Sciatic nerve (tissue), 2 donors: ENCODE measurements at regions not wholly inside any gene's neighbourhood (a gene's known extent, or its start where the extent isn't known, plus 50 kb on each side); places are given as distances from the start of the nearest gene placed in this dataset.

Experiments used
- ATAC-seq: fragments of 200-7000 bp; cut with Tn5 transposase; one replicate; pipeline ENCODE4 v1.9.1; 2020; ENCODE audit warnings: mild to moderate bottlenecking, moderate library complexity
- DNase-seq: peaks from one replicate; pipeline ENCODE4 v3.0.0-alpha.2; 2020; ENCODE audit warnings: low spot score
- intact Hi-C: fragments of 100-400 bp; cut with DNase I; formaldehyde crosslinking; loops from one replicate; pipeline ENCODE4 v1.14.2; 2022
- donor health status: DM: no; HTN: no; CAD: no.
- donor health status: DM: no; HTN: no; CAD: no.

DNA sequence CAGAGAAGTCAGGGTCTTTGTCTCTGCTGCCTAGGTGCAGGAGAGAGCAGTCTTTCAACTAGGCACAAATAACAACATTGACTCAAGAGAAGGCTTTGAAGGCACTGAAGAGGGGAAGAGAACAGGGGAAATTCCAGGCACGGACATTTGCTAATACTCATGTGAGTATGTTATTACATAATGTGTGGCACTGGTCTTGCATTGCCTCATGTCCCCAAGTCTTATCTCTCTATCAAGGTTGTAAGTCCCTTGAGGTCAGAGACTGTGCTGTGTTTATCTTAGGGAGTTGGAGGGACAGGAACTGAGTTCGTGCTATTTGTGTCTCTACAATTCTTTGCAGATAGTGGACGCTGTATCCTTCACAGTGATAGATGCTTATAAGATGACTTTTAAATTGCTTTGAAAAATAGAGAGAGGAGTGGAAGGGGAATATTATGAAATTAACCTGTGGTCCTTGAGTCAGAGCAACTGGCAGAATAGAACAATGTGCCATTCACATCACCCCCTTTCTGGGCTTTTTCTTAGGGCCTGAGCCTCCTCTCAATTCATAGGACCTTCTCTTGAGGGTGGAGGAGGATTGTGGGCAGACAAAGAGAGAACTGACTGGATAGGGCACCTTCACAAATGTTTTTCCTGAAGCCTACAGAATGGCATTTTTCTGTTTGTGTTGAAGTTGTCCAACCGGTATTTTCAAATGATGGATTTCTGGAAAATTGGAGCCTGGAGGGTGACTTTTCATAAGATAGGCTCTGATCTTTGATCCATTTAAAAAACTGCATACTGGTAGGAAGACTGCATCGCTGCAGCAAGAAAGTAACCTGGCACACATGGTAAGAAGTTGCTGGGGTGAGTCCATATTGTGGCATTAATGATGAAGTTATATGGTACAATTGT, 96.6 kb upstream of the CXCR4 start:
- no peak for DNase-seq
- intact Hi-C loops = no loop called here
- ATAC-seq = no peak

DNA sequence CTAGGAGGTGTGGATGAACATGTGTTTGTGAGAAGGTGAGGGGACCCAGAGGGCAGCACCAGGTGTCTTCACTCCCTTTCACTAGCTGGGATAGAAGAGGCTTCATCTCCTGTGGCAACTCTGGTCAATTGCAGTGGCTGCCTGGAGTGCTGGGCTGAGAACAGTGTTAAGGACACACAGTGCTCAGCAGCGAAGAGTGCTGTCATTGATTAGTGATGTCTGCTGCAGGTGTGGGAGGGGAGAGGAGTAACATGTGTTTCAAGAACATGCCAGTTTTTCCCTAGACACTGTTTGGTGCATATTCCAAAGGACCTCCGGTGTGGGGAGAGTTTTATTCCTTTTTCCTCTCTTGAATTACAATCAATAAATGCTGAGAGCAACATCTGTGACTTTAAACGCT, 95.9 kb upstream of the CXCR4 start:
- intact Hi-C loops = no loop called here
- ATAC-seq = no peak
- DNase-seq = no peak

DNA sequence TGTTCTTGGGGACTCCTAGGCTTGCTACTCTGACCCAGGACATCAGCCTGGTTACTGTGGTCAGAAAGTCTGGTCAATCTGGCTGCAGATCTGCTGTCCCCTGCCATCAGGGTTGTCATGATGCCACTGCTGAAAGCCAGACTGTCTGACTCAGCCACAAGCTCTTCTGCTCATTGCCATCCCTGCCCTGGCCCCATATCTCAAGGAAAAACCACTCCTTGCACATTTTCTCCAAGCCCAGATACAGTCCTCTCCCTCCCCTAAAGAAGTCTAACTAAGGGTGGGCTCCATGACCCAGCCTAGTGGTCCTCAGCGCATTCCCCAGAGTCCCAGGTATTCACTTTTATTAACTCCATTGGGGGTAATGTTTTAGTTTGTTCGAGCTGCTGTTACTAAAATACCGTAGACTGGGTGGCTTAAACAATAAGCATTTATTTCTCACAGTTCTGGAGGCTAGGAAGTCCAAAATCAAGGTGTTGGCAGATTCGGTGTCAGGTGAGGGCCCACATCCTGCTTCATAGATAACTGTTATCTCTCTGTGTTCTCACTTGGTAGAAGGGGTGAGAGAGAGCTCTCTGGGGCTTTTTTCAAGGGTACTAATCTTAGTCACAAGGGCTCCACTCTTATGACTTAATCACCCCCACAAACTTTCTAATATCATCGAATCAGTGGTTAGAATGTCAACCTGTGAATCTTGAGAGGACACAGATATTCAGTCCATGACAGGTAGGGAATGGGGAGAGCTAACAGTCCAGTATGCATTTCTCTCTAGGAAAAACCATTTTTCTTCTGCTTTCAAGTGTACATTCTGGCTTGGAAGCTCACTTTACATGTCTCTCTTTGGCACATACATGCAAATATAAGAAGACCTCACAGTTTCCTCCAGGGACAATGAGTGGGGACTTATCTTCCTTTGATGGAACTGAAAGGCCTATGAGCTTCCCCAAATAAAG, 94.8 kb upstream of the CXCR4 start:
- intact Hi-C loops = no loop called here
- DNase-seq (no peak), ATAC-seq (no peak)

DNA sequence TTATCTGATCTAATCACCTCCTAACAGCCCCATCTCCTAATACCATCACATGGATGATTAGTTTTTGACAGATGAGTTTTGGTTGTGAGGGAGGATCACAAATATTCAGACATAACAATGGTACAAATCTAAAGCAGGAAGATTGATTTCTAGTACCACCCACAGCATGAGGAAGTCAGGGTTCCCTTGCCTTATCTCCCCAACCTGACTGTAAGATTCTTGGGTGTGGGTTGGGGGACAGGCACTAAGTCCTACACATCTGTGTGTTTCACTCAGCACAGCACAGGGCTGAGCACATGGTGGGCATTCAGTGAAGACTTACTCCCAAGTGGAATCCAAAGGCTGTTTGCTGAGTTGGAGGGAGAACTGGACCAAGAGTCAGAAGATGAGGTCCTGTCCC, 93.8 kb upstream of the CXCR4 start:
- DNase-seq = no peak
- ATAC-seq = no peak
- intact Hi-C loops = no loop called here

DNA sequence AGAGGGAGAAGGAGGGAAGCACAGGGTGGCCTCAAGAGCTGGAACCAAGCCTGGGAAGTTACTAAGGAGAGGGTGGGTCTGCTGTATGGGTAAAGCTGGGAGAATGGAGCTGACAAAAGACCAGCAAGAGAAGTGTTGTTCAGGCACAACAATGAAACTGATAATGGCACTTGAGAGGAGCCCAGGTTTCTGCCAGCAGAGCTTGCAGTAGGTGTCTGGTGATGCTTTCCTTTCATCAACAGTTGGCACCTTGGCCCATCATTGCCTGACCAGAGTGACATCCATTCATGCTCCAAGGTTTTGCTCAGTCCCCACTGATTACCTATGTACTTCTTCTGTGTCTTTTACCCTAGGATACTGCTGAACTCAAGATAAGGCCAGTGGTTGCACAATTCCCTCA, 92.9 kb upstream of the CXCR4 start:
- DNase-seq (no peak), ATAC-seq (no peak)
- intact Hi-C loops = no loop called here

DNA sequence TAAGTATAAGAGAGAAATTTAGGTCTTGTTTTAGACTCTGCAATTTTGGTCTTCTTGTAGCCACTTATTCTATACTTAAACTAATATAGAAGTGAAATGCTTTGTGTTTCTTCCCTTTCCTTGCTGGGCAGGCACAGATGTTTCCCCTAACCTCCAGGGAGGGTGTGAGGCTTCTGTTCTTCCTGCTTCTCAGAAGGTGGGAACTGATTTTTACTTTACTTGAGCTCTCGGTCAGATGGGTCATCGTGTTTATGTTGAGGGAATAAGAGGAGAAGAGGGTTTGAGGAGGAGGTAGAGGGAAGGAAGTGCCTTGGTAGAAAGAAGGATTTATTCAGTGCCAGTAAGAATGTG, 92.5 kb upstream of the CXCR4 start:
- DNase-seq = no peak
- intact Hi-C loops = no loop called here
- peak; percentile 28 for ATAC-seq

DNA sequence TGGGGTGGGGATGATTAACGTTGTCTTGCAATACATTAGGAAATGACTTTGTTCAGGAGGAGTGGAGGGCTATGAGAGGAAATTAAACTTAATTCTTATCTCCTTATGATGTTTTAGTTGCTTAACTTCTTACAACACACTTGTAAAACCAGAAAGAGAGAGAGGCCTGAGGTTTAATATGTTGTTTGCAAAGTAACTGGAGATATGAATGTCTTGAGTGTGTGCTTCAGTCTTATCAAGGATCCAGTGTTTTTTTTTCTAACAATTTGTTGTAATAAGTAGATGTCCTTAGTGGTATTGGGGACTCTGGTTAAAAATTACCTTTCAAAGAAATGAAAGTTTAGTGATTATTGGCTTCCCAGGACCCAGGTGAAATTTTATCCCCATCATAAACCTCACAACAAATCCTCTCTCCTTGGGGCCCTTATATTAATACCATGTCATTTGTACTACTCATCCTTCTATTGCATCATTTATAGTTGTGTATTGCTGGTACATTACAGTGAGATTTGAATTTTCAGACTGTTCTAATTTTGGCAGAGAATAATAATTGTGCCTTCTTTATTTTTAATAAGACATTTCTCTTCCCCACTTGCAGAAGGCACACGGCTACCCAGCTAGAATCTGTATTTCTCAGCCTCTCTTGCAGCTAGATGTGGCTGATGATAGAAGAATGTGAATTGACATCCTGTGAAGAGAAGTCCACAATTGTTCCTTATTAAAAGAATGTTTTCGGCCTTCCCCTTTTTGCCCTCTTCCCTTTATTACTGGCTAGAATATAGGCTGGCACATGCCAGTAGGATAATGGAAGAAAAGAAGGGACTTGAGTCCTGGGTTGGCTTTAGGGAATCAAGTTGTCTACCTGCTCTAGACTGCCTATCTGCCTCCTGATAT, 91.9 kb upstream of the CXCR4 start:
- intact Hi-C loops = no loop called here
- ATAC-seq (no peak), DNase-seq (no peak)

DNA sequence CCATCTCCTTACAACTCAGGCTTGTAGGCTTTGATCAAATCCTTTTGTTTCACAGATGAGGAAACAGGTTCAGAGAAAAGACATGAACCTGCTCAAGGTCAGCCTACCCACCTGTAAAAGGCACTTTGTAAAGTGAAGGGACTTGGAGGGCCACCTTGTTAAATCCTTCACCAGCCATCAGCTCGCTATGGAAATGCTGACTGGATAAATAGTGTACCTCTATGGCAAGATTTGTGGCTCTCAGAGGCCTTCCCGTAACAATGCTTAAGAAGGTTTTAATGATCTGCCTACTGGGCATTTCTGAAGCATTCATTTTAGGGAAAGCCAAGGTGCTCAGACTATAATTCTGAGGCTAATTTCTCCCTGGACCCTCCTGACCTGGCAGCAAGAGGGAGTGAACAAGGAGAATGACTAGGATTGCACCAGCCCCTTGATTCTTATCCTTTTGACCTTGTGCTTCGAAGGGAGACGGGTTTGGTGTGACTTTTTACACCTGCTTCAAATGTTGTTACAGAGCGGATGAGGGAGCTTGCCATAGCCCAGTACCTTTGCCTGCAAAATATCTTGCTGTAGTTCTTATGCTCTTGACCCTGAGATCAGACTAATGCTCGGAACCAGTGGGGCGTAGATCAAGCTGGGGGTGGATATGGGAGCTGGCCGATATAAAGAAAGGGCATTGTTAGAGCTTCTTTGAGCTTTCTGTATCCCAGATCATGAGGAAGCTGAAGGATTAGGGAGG, 90.9 kb upstream of the CXCR4 start:
- DNase-seq = no peak
- ATAC-seq = no peak
- intact Hi-C loops = no loop called here

DNA sequence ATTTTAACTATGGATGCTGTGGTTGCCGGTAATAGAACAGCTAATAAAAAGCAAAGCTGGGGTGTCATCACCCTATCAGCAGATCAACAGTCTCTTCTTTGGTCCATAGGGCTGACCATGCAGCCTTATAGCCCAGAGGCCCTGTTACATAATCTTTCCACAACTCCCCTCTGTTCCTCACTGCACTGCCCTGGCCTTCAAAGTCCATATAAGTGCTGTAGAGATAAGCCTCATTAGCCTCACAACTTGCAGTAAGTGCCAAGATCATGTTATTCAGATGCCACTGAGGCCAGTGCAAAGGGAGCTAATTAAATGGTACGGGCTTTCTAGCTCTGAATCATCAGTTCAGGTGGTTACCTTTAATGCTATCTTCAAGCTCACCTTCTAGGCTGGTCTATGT, 89.7 kb upstream of the CXCR4 start:
- DNase-seq (no peak), ATAC-seq (no peak)
- intact Hi-C loops = no loop called here

DNA sequence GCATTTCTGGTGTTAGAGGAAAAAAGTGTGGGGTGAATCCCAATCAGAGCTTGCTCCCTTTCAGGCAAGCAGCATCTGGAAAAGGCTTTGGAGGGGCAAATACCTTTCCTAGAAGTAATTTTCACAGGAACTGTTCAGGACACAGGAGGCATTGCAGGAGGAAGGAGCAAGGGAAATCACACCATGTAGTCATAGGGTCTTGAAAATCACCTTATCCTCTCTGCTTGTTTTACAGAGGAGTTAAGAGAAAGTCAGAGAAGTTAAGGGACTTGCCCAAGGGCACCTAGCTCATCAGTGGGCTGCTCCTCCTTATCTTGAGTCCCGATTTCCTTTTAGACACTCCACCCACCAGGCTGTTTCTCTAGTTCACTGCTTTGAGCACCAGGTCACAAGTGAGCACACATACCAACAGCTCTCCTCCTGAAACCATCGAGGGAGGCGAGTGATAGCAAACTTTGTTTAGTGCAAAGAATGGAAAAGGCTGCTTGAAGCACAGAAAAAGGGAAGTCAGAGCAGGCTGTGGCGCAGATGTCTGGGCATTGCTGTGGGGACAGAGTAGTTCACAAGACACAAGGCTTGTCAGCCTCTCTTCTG, 89.2 kb upstream of the CXCR4 start:
- ATAC-seq = no peak
- intact Hi-C loops = no loop called here
- DNase-seq = no peak

DNA sequence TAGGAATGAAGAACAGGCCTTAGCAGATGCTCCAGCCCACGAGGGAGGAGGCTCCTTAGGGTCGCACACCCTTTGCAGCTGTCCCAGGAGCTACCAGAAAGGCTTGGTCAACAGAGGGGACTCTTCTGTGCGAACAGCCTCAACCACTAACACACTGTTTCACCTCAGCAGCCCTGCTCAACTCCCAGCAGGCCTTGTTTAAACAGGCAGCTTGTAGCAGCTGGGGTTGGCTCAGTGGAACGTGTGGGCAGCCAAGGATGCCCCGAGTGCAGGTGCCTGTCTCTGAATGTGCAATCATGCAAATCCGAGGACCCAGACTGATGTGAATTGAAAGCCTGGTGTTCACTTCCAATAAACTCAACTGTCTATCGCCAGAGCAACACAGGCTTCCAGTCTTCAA, 88.7 kb upstream of the CXCR4 start:
- intact Hi-C loops = no loop called here
- ATAC-seq (no peak), DNase-seq (no peak)

DNA sequence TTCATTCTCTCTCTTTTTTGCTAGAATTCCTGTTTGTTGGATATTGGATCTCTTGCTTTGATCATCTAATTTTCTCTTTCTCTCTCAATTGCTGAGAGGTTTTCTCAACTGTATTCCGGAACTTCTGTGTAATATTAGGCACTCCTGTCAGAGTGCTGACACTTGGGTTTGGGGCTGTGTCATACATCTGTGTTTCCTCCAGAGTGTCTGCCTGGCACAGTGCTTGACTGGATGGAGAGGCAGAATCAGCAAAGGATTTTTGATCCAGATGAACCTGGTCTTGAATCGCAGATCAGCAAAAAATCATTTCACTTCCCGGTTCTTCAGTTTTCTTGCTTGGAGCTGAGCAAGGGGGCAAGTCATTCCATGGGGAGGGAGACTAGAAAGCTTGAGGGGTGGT, 87.7 kb upstream of the CXCR4 start:
- DNase-seq (no peak), ATAC-seq (peak; percentile 73)
- intact Hi-C loops = no loop called here

DNA sequence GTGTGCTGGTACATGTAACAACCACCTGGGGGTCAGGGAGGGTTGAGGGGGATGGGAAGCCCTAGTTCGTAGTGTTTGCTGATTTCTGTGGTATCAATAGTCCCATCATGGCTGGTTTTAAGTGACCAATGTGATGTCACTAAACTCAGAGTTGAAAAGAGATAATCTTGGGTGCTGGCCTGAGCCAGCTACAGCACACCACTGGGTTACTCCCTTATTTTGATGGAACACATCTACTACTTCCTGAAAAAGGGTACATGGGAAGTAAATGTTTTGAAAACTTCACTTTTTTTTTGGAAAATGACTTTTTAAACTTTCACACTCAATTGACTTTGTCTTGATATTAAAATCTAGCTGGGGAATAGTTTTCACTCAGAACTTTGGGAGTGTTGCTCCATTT, 87.0 kb upstream of the CXCR4 start:
- no peak for ATAC-seq
- intact Hi-C loops = no loop called here
- no peak for DNase-seq

DNA sequence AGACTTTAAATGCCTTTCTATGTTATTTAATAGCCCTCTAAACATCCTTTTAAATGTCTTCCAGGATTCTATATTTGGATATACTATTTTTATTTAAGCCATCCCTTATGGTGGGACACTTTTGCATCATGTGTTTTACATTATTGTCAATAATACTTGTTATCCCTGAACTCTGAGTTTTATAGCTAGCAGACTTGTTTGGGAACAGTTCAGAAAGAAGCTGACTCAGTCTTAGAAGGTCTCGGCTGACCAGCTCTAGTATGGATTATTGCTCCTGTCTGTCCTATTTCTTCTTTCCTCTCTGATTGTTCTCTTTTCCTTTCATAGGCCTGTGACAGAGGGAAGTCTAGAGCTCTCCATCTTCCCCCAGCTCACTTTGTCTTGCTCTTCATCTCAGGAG, 77.3 kb upstream of the CXCR4 start:
- intact Hi-C loops = no loop called here
- ATAC-seq (no peak), DNase-seq (no peak)

DNA sequence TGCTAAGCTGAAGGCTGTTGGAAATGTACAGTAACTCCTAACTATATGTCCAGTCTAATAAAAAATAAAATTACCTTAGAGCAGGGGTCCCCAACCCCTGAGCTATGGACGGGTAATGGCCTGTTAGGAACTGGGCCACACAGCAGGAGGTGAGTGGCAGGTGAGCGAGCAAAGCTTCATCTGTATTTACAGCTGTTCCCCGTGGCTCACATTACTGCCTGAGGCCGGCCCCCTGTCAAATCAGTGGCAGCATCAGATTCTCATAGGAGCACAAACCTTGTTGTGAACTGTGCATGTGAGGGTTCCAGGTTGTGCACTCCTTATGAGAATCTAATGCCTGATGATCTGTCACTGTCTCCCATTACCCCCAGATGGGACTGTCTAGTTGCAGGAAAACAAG, 73.1 kb upstream of the CXCR4 start:
- DNase-seq (no peak), ATAC-seq (no peak)
- intact Hi-C loops = no loop called here

DNA sequence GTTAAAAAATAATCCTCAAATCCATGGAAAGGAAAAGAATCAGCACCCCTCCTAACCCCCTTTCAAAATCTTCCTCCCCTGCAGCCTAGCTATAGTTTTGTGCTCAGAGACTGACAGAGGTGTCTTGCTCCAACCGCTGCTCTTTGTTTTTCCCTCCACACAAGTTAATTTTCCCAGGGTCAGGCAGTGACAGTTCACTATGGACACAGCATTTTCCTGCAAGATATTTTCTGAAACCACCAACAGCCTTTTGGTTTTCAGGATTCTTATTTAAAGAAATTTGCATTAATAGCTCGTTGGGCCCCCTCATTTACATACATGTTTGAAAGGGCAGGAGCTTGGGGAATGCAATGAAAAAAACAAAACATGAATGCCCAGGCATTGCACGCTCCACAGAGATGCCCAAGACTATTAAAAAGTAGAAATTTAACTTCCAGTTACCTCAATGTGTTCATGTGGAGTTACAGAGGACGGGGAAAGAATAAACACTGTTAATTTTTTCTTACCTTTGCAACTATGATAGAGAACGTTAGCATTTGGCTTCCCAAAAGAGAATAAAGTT, 71.4 kb upstream of the CXCR4 start:
- no peak for ATAC-seq
- intact Hi-C loops = no loop called here
- no peak for DNase-seq

DNA sequence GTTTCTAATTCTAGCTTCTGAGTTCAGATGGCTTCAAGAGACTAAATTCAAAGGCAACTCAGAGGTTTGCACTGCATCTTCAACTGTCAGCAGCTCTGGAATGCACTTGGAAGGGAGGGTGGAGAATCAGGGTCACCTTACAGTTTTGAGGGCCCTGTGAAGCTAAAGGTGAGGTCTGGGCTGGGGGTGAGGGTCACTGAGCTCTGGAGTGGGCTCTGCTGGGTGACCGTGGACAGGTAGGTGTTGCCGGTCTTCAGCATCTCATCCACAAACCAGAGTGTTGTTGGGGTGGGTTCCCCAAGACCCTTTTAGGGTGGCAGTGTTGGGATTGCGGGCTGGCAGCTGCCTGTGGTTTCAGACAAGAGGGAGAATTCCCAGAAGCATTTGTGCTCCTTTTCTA, 70.1 kb upstream of the CXCR4 start:
- no peak for DNase-seq

More for the DNA sequence above, 70.1 kb upstream of the CXCR4 start:
- intact Hi-C loops = no loop called here
- no peak for ATAC-seq
